CD4-positive, alpha-beta T cell treated with Interleukin-21 for 1 hour (primary cell): ENCODE measurements at regions not wholly inside any gene's neighbourhood (a gene's known extent, or its start where the extent isn't known, plus 50 kb on each side); places are given as distances from the start of the nearest gene placed in this dataset.

ENCODE experiments used
- DNase-seq: peaks from one replicate; pipeline ENCODE4 v3.0.0-alpha.2; 2020

DNA sequence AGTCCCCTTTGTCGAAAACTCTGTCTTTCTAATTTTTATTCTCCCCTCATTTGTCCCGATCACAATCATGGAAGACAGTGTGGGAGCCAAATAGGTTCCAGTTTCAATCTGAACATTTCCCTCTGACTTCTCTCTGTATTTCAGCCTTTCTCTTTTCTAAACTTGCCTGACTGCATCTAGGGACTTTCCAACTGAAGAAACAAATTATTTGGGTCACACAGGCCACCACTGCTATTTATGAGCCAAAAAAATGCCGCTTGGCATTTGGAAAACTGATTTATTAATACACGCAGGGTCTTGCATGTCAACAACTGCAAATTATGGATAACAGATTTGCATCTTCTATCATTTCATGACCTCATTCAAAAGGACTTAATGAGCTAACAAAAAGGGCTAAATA lies 55.2 kb upstream of the ELAC2 start:
- no peak for DNase-seq

DNA sequence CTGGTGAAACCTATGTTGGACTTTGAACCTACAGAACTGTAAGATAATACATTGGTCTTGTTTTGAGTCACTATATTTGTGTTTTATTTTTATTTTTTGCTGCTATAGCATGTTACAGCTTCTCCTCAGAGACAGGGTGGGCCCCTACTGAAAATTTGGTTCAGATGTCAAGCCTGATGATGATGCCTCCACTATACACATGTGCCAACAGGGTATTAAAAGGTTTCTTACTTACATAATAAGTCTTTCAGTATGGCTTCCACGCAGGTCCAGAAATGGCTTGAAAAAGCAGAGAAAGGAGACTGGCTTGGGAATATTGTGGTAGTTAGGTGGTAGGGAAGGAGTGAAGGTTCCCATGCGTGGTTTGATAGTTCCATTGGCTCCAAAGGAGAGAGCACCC lies 52.9 kb upstream of the ELAC2 start:
- DNase-seq: no peak

DNA sequence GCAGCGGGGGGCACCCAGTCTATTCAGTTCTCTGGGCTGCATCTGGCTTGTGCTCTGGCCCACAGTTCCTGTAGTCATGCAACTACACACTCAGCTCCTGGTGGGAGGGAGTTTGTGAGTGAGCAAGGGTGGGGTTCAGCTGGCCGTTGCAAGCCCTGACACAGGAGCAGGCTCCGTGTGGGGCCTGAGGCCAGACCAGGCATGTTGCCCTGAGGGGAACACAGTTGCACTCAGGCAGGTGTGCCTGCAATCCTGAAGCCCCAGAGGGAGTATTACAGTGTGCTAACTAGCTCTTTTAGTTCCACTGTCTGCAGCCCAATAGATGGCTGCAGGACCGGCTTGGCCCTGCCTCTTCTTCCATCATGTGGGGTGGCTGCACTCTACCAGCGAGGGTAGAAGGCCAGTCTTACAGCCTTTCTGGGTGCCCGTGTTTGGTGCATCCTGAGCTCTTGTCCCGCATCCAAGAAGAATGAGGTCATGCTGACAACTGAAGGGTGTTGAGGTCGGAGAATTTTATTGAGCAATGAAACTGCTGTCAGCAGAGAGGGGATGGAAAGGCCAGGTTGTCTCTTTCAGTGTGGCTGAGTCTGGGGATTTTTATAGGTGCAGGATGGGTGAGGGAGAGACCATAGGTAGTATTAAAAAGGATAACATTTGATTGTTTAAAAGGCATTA lies 49.9 kb upstream of the ELAC2 start:
- no peak for DNase-seq
